ENCODE measurements at regions not wholly inside any gene's neighbourhood (a gene's known extent, or its start where the extent isn't known, plus 50 kb on each side); places are given as distances from the start of the nearest gene placed in this dataset.

DNA sequence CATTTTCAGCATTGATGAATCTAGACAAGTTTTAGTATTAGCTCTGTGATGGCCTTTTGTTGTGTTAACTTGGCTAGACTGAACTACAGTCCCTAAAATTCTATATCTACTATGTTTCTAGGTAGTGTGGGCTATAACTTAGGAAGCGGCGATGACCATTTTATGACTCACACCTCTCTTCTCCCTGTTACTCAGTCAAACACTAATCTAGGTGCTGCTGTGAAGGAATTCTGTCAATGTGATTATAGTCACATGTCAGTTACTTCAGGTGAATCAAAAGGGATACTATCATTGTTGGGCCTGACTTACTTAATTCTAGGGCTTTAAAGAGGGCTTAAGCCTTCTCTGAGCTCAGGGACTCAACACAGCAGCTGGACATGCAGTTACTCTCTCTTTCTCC, 691.5 kb upstream of the MAP3K7 start:
- no peak for ATAC-seq
- intact Hi-C loops (cut with DNase I): no loop called here
- TF ChIP-seq POLR2A (IDR thresholded peaks at IDR 0.05): no peak
- no peak for TF ChIP-seq CTCF (IDR thresholded peaks at IDR 0.05)
- H3K9me3 ChIP-seq: peaks cover 0 to 8% (median 0%) of the 10 kb centered on the region in 12 donors
- H3K4me1 ChIP-seq: no peaks in the 10 kb centered on the region
- DNase-seq: no peak
- H3K27me3 ChIP-seq: no peaks in the 10 kb centered on the region
- H3K27ac ChIP-seq: no peak overlapping the region
- no peaks in the 10 kb centered on the region for H3K36me3 ChIP-seq
- 98% methylated on average over 2 of the region's 2 CpGs for WGBS, 4 donors
- no peak overlapping the region for H3K4me3 ChIP-seq

- no peak for DNase-seq
- H3K27me3 ChIP-seq: no peaks in the 10 kb centered on the region
- intact Hi-C loops (cut with DNase I): no loop called here
- peaks cover 0 to under 1% (median 0%) of the 10 kb centered on the region in 12 donors for H3K9me3 ChIP-seq
- H3K36me3 ChIP-seq: no peaks in the 10 kb centered on the region
- no peak overlapping the region for H3K27ac ChIP-seq
- ATAC-seq: no peak
- no peak overlapping the region for H3K4me3 ChIP-seq
- TF ChIP-seq POLR2A (IDR thresholded peaks at IDR 0.05): no peak
- peak in 4 of 12 donors; percentile 1 to 39 (median 21) for TF ChIP-seq CTCF (IDR thresholded peaks at IDR 0.05)
- WGBS, 4 donors: 51 to 67% (median 55%) methylated on average over 2 of the region's 2 CpGs
- H3K4me1 ChIP-seq: no peaks in the 10 kb centered on the region
These were observed 689.4 kb upstream of the MAP3K7 start for GRCh38 chr6:91276315-91276714.

DNA sequence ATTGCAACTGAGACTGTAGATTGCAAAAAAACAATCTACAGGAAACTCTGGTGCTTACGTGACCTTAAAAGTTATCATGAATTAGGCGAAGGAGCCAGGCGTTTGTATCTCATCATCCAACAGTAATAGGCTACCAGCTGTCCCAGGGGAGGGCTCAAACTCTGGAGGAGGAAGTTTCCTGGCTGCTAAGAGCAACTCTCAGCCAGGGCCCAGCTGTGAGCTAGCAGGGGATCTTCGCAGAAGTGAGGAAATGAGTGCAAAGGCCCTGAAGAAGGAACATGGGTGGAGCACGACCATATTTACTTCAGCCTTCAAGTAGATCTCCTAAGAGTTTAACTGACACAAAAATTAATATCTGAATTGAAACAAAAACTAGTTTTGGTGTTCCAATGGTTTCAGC, 686.9 kb upstream of the MAP3K7 start:
- Histone ChIP-seq H3K27ac (no peak overlapping the region), H3K4me3 (no peak overlapping the region)
- 38 to 44% (median 42%) methylated on average over 5 of the region's 5 CpGs for WGBS, 4 donors

GRCh38 chr6:91271807-91272206, 684.9 kb upstream of the MAP3K7 start:
- no peaks in the 10 kb centered on the region for H3K36me3 ChIP-seq
- WGBS, 4 donors: 96 to 100% (median 98%) methylated on average over 4 to 6 of the region's 6 CpGs
- H3K9me3 ChIP-seq: peaks cover 0 to 5% (median 0%) of the 10 kb centered on the region in 12 donors
- no peaks in the 10 kb centered on the region for H3K4me1 ChIP-seq
- no peak overlapping the region for H3K4me3 ChIP-seq
- TF ChIP-seq CTCF (IDR thresholded peaks at IDR 0.05): no peak
- TF ChIP-seq POLR2A (IDR thresholded peaks at IDR 0.05): no peak
- DNase-seq (peak in 1 of 5 donors; percentile 33), ATAC-seq (peak in 1 of 4 donors; percentile 27)
- no peaks in the 10 kb centered on the region for H3K27me3 ChIP-seq
- intact Hi-C loops (cut with DNase I): no loop called here
- no peak overlapping the region for H3K27ac ChIP-seq

More for the DNA sequence above, 686.9 kb upstream of the MAP3K7 start:
- Histone ChIP-seq H3K4me1 (no peaks in the 10 kb centered on the region), H3K9me3 (peaks cover 0 to 5% (median 0%) of the 10 kb centered on the region in 12 donors), H3K27me3 (no peaks in the 10 kb centered on the region), H3K36me3 (no peaks in the 10 kb centered on the region)
- DNase-seq: peak; percentile 66 to 82 (median 70)
- peak; percentile 75 to 91 (median 87) for ATAC-seq
- TF ChIP-seq CTCF (IDR thresholded peaks at IDR 0.05) (no peak), POLR2A (IDR thresholded peaks at IDR 0.05) (no peak)
- intact Hi-C loops (cut with DNase I): no loop called here
